Fibroblast of pulmonary artery (primary cell): ENCODE measurements at regions not wholly inside any gene's neighbourhood (a gene's known extent, or its start where the extent isn't known, plus 50 kb on each side); places are given as distances from the start of the nearest gene placed in this dataset.
"Not testable (repeated sequence)": the region's sequence is repeated elsewhere in the genome, so short reads cannot be mapped to it uniquely, and the experiment has no call there.

Source experiments
- DNase-seq: peaks from one replicate; pipeline ENCODE4 v3.0.0-alpha.2; 2010; ENCODE audit warnings: low read depth
- H3K4me3 ChIP-seq: replicated peaks from 2 replicates; pipeline ENCODE4 v1.5.1; 2011; ENCODE audit warnings: low read depth, mild to moderate bottlenecking, control low read depth, low read length, moderate library complexity
- CTCF ChIP-seq: IDR thresholded peaks from 2 replicates; pipeline ENCODE4 v1.5.1; 2011; ENCODE audit warnings: mild to moderate bottlenecking, control low read depth, low read length, inconsistent platforms; ENCODE audit errors: missing control alignments

GRCh38 chr17:71779482-71779881, 341.3 kb upstream of the SOX9 start:
- no peak overlapping the region for H3K4me3 ChIP-seq
- no peak for DNase-seq
- no peak for TF ChIP-seq CTCF

GRCh38 chr17:71780596-71780995, 340.2 kb upstream of the SOX9 start:
- no peak for TF ChIP-seq CTCF
- no peak overlapping the region for H3K4me3 ChIP-seq
- no peak for DNase-seq

GRCh38 chr17:71782021-71782420, 338.8 kb upstream of the SOX9 start:
- H3K4me3 ChIP-seq, DNase-seq: not testable (repeated sequence)

GRCh38 chr17:71790791-71791190, 330.0 kb upstream of the SOX9 start:
- H3K4me3 ChIP-seq: no peak overlapping the region
- no peak for TF ChIP-seq CTCF
- DNase-seq: no peak

- no peak overlapping the region for H3K4me3 ChIP-seq
- no peak for TF ChIP-seq CTCF
- DNase-seq: no peak
Measured at GRCh38 chr17:71791311-71791710, 329.5 kb upstream of the SOX9 start.

GRCh38 chr17:71792966-71793365, 327.9 kb upstream of the SOX9 start:
- TF ChIP-seq CTCF: no peak
- no peak overlapping the region for H3K4me3 ChIP-seq
- peak; percentile 46 for DNase-seq

- TF ChIP-seq CTCF: no peak
- H3K4me3 ChIP-seq: no peak overlapping the region
Measured at GRCh38 chr17:71793518-71793917, 327.3 kb upstream of the SOX9 start.

GRCh38 chr17:71798701-71799100, 322.1 kb upstream of the SOX9 start:
- no peak overlapping the region for H3K4me3 ChIP-seq
- no peak for DNase-seq
- TF ChIP-seq CTCF: no peak

More at GRCh38 chr17:71793518-71793917, 327.3 kb upstream of the SOX9 start:
- no peak for DNase-seq
